HEK293 (cell line): ENCODE measurements at regions not wholly inside any gene's neighbourhood (a gene's known extent, or its start where the extent isn't known, plus 50 kb on each side); places are given as distances from the start of the nearest gene placed in this dataset.

Experiments
- CTCF ChIP-seq: fragments of 450-650 bp; formaldehyde crosslinking; IDR thresholded peaks from 2 replicates; pipeline ENCODE4 v1.5.1; 2016; ENCODE audit warnings: missing biosample characterization, missing genetic modification characterization
- SETDB1 ChIP-seq: IDR thresholded peaks from one replicate; pipeline ENCODE4 v1.6.1; 2017; ENCODE audit warnings: mild to moderate bottlenecking, low read length, moderate library complexity, mixed read lengths; ENCODE audit not compliant: insufficient read length

GRCh38 chr10:33793793-33794192, 459.3 kb upstream of the NRP1 start:
- TF ChIP-seq CTCF (tag by site-specific recombination) (no peak), SETDB1 (no peak)
